ENCODE measurements at regions not wholly inside any gene's neighbourhood (a gene's known extent, or its start where the extent isn't known, plus 50 kb on each side); places are given as distances from the start of the nearest gene placed in this dataset.
A peak's percentile ranks its signal among the peaks of the same experiment; 100 is the strongest.

- TF ChIP-seq TIGD3 (CRISPR knock-in tag; IDR thresholded peaks at IDR 0.05; ENCODE audit: borderline replicate concordance), result 0 out of 2 replicates have a peak, but pooled peaks have one; percentile 56
- TF ChIP-seq ZNF678 (CRISPR knock-in tag; IDR thresholded peaks at IDR 0.05), result no peak
- 0 out of 2 replicates have a peak, but pooled peaks have one; percentile 27 for TF ChIP-seq ZFY (CRISPR knock-in tag; IDR thresholded peaks at IDR 0.05)
- TF ChIP-seq FOXJ3 (CRISPR knock-in tag; IDR thresholded peaks at IDR 0.05; ENCODE audit: borderline replicate concordance), result 0 out of 2 replicates have a peak, but pooled peaks have one; percentile 28
- no peak for TF ChIP-seq REXO4 (CRISPR knock-in tag; IDR thresholded peaks at IDR 0.05; ENCODE audit: borderline replicate concordance)
- no peak for TF ChIP-seq SPEN (CRISPR knock-in tag; IDR thresholded peaks at IDR 0.05; ENCODE audit: low read depth)
- TF ChIP-seq ZNF362 (CRISPR knock-in tag; IDR thresholded peaks at IDR 0.05; ENCODE audit: borderline replicate concordance), result no peak
- TF ChIP-seq ZSCAN9 (CRISPR knock-in tag; IDR thresholded peaks at IDR 0.05; ENCODE audit: borderline replicate concordance), result peak; percentile 23; the same call in 1 of the 2 replicates
- TF ChIP-seq RELA (CRISPR knock-in tag; IDR thresholded peaks at IDR 0.05), result peak; percentile 73; the same call in 1 of the 2 replicates
- TF ChIP-seq SMARCE1 (IDR thresholded peaks at IDR 0.05; ENCODE audit: borderline replicate concordance), result no peak
- no peak for TF ChIP-seq SMARCC2 (IDR thresholded peaks at IDR 0.05)
- TF ChIP-seq ZBTB7B (CRISPR knock-in tag; IDR thresholded peaks at IDR 0.05), result no peak
- TF ChIP-seq ZBTB20 (CRISPR knock-in tag; IDR thresholded peaks at IDR 0.05; ENCODE audit: borderline replicate concordance, low read depth), result peak; percentile 77; the same call in 1 of the 2 replicates
- TF ChIP-seq REPIN1 (CRISPR knock-in tag; IDR thresholded peaks at IDR 0.05; ENCODE audit: borderline replicate concordance, low read depth), result 0 out of 2 replicates have a peak, but pooled peaks have one; percentile 18
- TF ChIP-seq MAF1 (CRISPR knock-in tag; IDR thresholded peaks at IDR 0.05; ENCODE audit: borderline replicate concordance), result no peak
- no peak for TF ChIP-seq ZNF563 (CRISPR knock-in tag; IDR thresholded peaks at IDR 0.05)
- no peak for TF ChIP-seq WIZ (CRISPR knock-in tag; IDR thresholded peaks at IDR 0.05)
- 0 out of 2 replicates have a peak, but pooled peaks have one; percentile 15 for TF ChIP-seq STAT5B (CRISPR knock-in tag; IDR thresholded peaks at IDR 0.05)
- 0 out of 2 replicates have a peak, but pooled peaks have one; percentile 51 for TF ChIP-seq ZSCAN20 (CRISPR knock-in tag; IDR thresholded peaks at IDR 0.05; ENCODE audit: borderline replicate concordance)
- no peak for TF ChIP-seq ZNF83 (CRISPR knock-in tag; IDR thresholded peaks at IDR 0.05; ENCODE audit: borderline replicate concordance)
- no peak for TF ChIP-seq REL (CRISPR knock-in tag; conservative IDR thresholded peaks at IDR 0.05)
- 0 out of 2 replicates have a peak, but pooled peaks have one; percentile 9 for TF ChIP-seq ONECUT2 (CRISPR knock-in tag; IDR thresholded peaks at IDR 0.05)
- no peak for TF ChIP-seq ZFP82 (CRISPR knock-in tag; IDR thresholded peaks at IDR 0.05; ENCODE audit: borderline replicate concordance)
- TF ChIP-seq SALL2 (CRISPR knock-in tag; IDR thresholded peaks at IDR 0.05), result no peak
- TF ChIP-seq TEF (CRISPR knock-in tag; IDR thresholded peaks at IDR 0.05), result no peak
- TF ChIP-seq ZBTB26 (CRISPR knock-in tag; IDR thresholded peaks at IDR 0.05; ENCODE audit: borderline replicate concordance), result 0 out of 2 replicates have a peak, but pooled peaks have one; percentile 26
- 0 out of 2 replicates have a peak, but pooled peaks have one; percentile 21 for TF ChIP-seq ZNF772 (CRISPR knock-in tag; IDR thresholded peaks at IDR 0.05)
Measured at GRCh38 chr20:22489626-22490286, 94.6 kb downstream of the FOXA2 start (continued).

Measured in HepG2 (cell line).